ENCODE measurements at regions not wholly inside any gene's neighbourhood (a gene's known extent, or its start where the extent isn't known, plus 50 kb on each side); places are given as distances from the start of the nearest gene placed in this dataset.

GRCh38 chr1:230503726-230504125 is 77.6 kb upstream of the PGBD5 start:
- DNase-seq, result no peak
- ChIA-PET CTCF (ENCODE audit: partially characterized antibody) (no interaction called here), POLR2A (ENCODE audit: partially characterized antibody) (no interaction called here)
- intact Hi-C loops (cut with micrococcal nuclease), result no loop called here
- Histone ChIP-seq H3K4me1 (ENCODE audit: insufficient read depth, low read length) (no peaks in the 10 kb centered on the region), H3K36me3 (ENCODE audit: insufficient read depth, low read length) (no peaks in the 10 kb centered on the region), H3K27ac (ENCODE audit: low read depth, low read length) (no peak overlapping the region), H3K4me3 (ENCODE audit: low read length in 2 of 2) (no peak overlapping the region), H3K27me3 (ENCODE audit: insufficient read depth, low read length) (no peaks in the 10 kb centered on the region), H3K9me3 (ENCODE audit: control insufficient read depth in 1 of 2, low read length in 2 of 2) (no peaks in the 10 kb centered on the region)
- Mint-ChIP-seq H3K27me3 (peaks cover 7 to 10% of the 10 kb centered on the region in 2 donors), H3K27ac (peak overlapping the region in 1 of 7 donors; percentile 27), H3K36me3 (no peaks in the 10 kb centered on the region), H3K4me3 (no peak overlapping the region), H3K4me1 (peaks cover 0 to 10% (median 7%) of the 10 kb centered on the region in 4 donors), H3K9me3 (peaks cover 0 to 1% (median 0%) of the 10 kb centered on the region in 8 donors)

GRCh38 chr1:230502996-230503395 is 76.9 kb upstream of the PGBD5 start:
- DNase-seq, result no peak
- H3K27me3 ChIP-seq (ENCODE audit: insufficient read depth, low read length), result no peaks in the 10 kb centered on the region
- Mint-ChIP-seq H3K4me3 (no peak overlapping the region), H3K4me1 (peaks cover 0 to 10% (median 7%) of the 10 kb centered on the region in 4 donors), H3K9me3 (peaks cover 0 to 1% (median 0%) of the 10 kb centered on the region in 8 donors), H3K27me3 (peaks cover 9 to 14% of the 10 kb centered on the region in 2 donors), H3K27ac (no peak overlapping the region), H3K36me3 (no peaks in the 10 kb centered on the region)
- H3K27ac ChIP-seq (ENCODE audit: low read depth, low read length), result no peak overlapping the region
- ChIA-PET POLR2A (ENCODE audit: partially characterized antibody) (no interaction called here), CTCF (ENCODE audit: partially characterized antibody) (no interaction called here)
- no peaks in the 10 kb centered on the region for H3K4me1 ChIP-seq (ENCODE audit: insufficient read depth, low read length)
- H3K36me3 ChIP-seq (ENCODE audit: insufficient read depth, low read length), result no peaks in the 10 kb centered on the region
- H3K4me3 ChIP-seq (ENCODE audit: low read length in 2 of 2), result no peak overlapping the region
- intact Hi-C loops (cut with micrococcal nuclease), result no loop called here
- no peaks in the 10 kb centered on the region for H3K9me3 ChIP-seq (ENCODE audit: control insufficient read depth in 1 of 2, low read length in 2 of 2)

DNA sequence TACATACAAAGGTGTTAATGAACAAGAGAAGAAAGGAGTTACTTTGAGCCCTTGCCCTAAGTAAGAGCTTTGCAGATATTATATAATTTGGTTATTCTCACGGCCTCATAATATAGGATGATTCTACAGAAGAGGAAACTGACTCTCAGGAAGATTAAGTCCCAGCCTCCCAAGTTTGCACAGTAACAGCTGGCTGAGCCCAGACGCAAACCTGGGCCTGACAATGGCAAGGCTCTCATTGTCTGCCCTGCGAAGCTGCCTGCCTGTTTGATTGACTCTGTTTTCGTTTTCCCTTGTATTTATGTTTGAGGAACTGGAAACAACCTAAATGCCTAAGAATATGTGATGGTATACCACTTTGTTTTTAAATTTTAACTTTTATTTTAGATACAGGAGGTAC is 76.2 kb upstream of the PGBD5 start:
- Histone ChIP-seq H3K4me1 (ENCODE audit: insufficient read depth, low read length) (no peaks in the 10 kb centered on the region), H3K27me3 (ENCODE audit: insufficient read depth, low read length) (no peaks in the 10 kb centered on the region), H3K36me3 (ENCODE audit: insufficient read depth, low read length) (no peaks in the 10 kb centered on the region), H3K4me3 (ENCODE audit: low read length in 2 of 2) (no peak overlapping the region), H3K9me3 (ENCODE audit: control insufficient read depth in 1 of 2, low read length in 2 of 2) (no peaks in the 10 kb centered on the region), H3K27ac (ENCODE audit: low read depth, low read length) (no peak overlapping the region)
- H3K36me3 Mint-ChIP-seq, result no peaks in the 10 kb centered on the region
- POLR2A ChIA-PET (ENCODE audit: partially characterized antibody), result no interaction called here
- H3K9me3 Mint-ChIP-seq, result peaks cover 0 to 1% (median 0%) of the 10 kb centered on the region in 8 donors
- H3K27me3 Mint-ChIP-seq, result peaks cover 10 to 13% of the 10 kb centered on the region in 2 donors
- DNase-seq, result no peak
- H3K4me3 Mint-ChIP-seq, result no peak overlapping the region
- CTCF ChIA-PET (ENCODE audit: partially characterized antibody), result no interaction called here
- H3K27ac Mint-ChIP-seq, result no peak overlapping the region
- peaks cover 0 to 3% (median 2%) of the 10 kb centered on the region in 4 donors for H3K4me1 Mint-ChIP-seq
- intact Hi-C loops (cut with micrococcal nuclease), result no loop called here

DNA sequence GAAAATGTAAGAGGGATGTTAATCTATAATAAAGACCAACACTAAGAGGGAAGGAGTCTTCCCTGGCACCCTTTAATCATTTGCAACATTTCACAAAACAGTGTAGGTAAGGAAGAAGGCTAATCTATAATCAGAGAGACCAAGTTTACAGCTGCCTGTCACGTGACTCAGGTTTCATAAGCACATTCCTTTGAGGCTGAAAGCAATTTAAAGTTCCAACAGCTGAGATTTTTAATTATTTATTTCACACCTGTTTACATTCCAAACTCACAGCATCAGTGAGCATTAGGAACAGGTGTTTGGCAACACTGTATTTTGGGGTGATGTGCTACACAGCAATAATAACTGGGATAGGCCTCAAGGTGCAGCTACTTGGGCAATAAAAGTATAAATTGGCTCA is 75.7 kb upstream of the PGBD5 start:
- Histone ChIP-seq H3K9me3 (ENCODE audit: control insufficient read depth in 1 of 2, low read length in 2 of 2) (no peaks in the 10 kb centered on the region), H3K4me1 (ENCODE audit: insufficient read depth, low read length) (no peaks in the 10 kb centered on the region), H3K27me3 (ENCODE audit: insufficient read depth, low read length) (no peaks in the 10 kb centered on the region), H3K36me3 (ENCODE audit: insufficient read depth, low read length) (no peaks in the 10 kb centered on the region), H3K4me3 (ENCODE audit: low read length in 2 of 2) (no peak overlapping the region), H3K27ac (ENCODE audit: low read depth, low read length) (no peak overlapping the region)
- no peak overlapping the region for H3K4me3 Mint-ChIP-seq
- POLR2A ChIA-PET (ENCODE audit: partially characterized antibody), result no interaction called here
- no peaks in the 10 kb centered on the region for H3K4me1 Mint-ChIP-seq
- CTCF ChIA-PET (ENCODE audit: partially characterized antibody), result no interaction called here
- H3K36me3 Mint-ChIP-seq, result no peaks in the 10 kb centered on the region
- intact Hi-C loops (cut with micrococcal nuclease), result no loop called here
- H3K27ac Mint-ChIP-seq, result no peak overlapping the region
- peaks cover 13% of the 10 kb centered on the region in 2 donors for H3K27me3 Mint-ChIP-seq
- peaks cover 0 to 1% (median 0%) of the 10 kb centered on the region in 8 donors for H3K9me3 Mint-ChIP-seq
- DNase-seq, result no peak

- H3K36me3 ChIP-seq (ENCODE audit: insufficient read depth, low read length), result no peaks in the 10 kb centered on the region
These were observed 75.1 kb upstream of the PGBD5 start for GRCh38 chr1:230501242-230501641.

DNA sequence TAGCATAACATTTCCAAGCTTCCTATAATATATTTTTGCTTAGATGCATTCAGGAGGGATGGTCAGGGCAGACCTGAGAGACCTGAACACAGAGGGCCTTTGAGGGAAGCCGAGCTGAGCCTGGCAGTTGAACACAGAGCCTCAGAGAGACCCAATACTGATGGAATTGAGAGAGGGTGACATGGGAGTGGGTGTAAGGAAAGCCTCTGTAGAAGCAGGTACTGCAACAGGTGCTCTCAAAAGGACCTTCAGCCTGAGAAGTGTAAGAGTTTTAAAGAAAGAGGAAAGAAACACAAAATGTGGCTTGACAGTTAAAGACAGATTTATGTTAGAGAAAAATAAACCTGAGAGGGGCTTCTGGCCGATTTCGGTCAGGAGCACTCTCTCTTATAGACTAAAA is 73.9 kb upstream of the PGBD5 start:
- ChIA-PET POLR2A (ENCODE audit: partially characterized antibody) (no interaction called here), CTCF (ENCODE audit: partially characterized antibody) (no interaction called here)
- Histone ChIP-seq H3K9me3 (ENCODE audit: control insufficient read depth in 1 of 2, low read length in 2 of 2) (no peaks in the 10 kb centered on the region), H3K27me3 (ENCODE audit: insufficient read depth, low read length) (no peaks in the 10 kb centered on the region), H3K36me3 (ENCODE audit: insufficient read depth, low read length) (no peaks in the 10 kb centered on the region), H3K4me3 (ENCODE audit: low read length in 2 of 2) (no peak overlapping the region), H3K27ac (ENCODE audit: low read depth, low read length) (no peak overlapping the region), H3K4me1 (ENCODE audit: insufficient read depth, low read length) (no peaks in the 10 kb centered on the region)
- no peak for DNase-seq
- Mint-ChIP-seq H3K27me3 (peaks cover 10 to 13% of the 10 kb centered on the region in 2 donors), H3K4me1 (peaks cover 0 to 1% (median 0%) of the 10 kb centered on the region in 4 donors), H3K27ac (no peak overlapping the region), H3K36me3 (no peaks in the 10 kb centered on the region), H3K4me3 (no peak overlapping the region), H3K9me3 (peaks cover 0 to 1% (median 0%) of the 10 kb centered on the region in 8 donors)
- intact Hi-C loops (cut with micrococcal nuclease), result no loop called here

More at GRCh38 chr1:230501242-230501641, 75.1 kb upstream of the PGBD5 start:
- Mint-ChIP-seq H3K4me1 (no peaks in the 10 kb centered on the region), H3K4me3 (no peak overlapping the region), H3K27ac (no peak overlapping the region), H3K9me3 (peaks cover 0 to 1% (median 0%) of the 10 kb centered on the region in 8 donors), H3K36me3 (no peaks in the 10 kb centered on the region), H3K27me3 (peaks cover 13% of the 10 kb centered on the region in 2 donors)
- intact Hi-C loops (cut with micrococcal nuclease), result no loop called here
- H3K27ac ChIP-seq (ENCODE audit: low read depth, low read length), result no peak overlapping the region
- H3K9me3 ChIP-seq (ENCODE audit: control insufficient read depth in 1 of 2, low read length in 2 of 2), result no peaks in the 10 kb centered on the region
- H3K4me1 ChIP-seq (ENCODE audit: insufficient read depth, low read length), result no peaks in the 10 kb centered on the region
- CTCF ChIA-PET (ENCODE audit: partially characterized antibody), result no interaction called here
- H3K27me3 ChIP-seq (ENCODE audit: insufficient read depth, low read length), result no peaks in the 10 kb centered on the region
- POLR2A ChIA-PET (ENCODE audit: partially characterized antibody), result no interaction called here
- no peak overlapping the region for H3K4me3 ChIP-seq (ENCODE audit: low read length in 2 of 2)
- no peak for DNase-seq

- H3K27ac Mint-ChIP-seq, result no peak overlapping the region
- no peak overlapping the region for H3K4me3 Mint-ChIP-seq
- ChIA-PET CTCF (ENCODE audit: partially characterized antibody) (no interaction called here), POLR2A (ENCODE audit: partially characterized antibody) (no interaction called here)
- no peaks in the 10 kb centered on the region for H3K27me3 ChIP-seq (ENCODE audit: insufficient read depth, low read length)
- no peaks in the 10 kb centered on the region for H3K36me3 ChIP-seq (ENCODE audit: insufficient read depth, low read length)
- intact Hi-C loops (cut with micrococcal nuclease), result no loop called here
- H3K4me1 ChIP-seq (ENCODE audit: insufficient read depth, low read length), result no peaks in the 10 kb centered on the region
- no peaks in the 10 kb centered on the region for H3K9me3 ChIP-seq (ENCODE audit: control insufficient read depth in 1 of 2, low read length in 2 of 2)
- H3K27ac ChIP-seq (ENCODE audit: low read depth, low read length), result no peak overlapping the region
- DNase-seq, result no peak
- H3K9me3 Mint-ChIP-seq, result peaks cover 0 to 1% (median 0%) of the 10 kb centered on the region in 8 donors
- no peak overlapping the region for H3K4me3 ChIP-seq (ENCODE audit: low read length in 2 of 2)
- peaks cover 0 to 1% (median 0%) of the 10 kb centered on the region in 4 donors for H3K4me1 Mint-ChIP-seq
- H3K36me3 Mint-ChIP-seq, result no peaks in the 10 kb centered on the region
- peaks cover 11 to 16% of the 10 kb centered on the region in 2 donors for H3K27me3 Mint-ChIP-seq
These were observed 73.4 kb upstream of the PGBD5 start for GRCh38 chr1:230499496-230499895.

DNA sequence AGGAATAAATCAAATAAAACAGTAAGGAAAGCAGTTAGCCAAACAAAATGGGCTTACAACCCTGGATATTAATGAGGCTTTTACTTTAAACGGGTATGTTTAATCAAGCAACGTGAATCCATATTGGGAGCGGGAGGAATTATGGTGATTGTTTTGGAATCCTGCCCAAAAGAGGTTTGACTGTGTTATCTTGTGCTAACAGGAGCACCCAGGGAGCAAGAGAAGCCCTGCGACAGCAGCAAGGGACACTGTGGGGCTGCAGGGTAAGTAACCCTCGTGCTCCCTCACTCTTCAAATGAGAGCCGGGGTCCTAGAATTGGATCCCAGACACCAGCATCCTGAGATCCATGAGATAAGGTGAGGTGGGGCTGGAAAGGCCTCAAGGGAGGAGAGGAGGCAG is 72.6 kb upstream of the PGBD5 start:
- Histone ChIP-seq H3K9me3 (ENCODE audit: control insufficient read depth in 1 of 2, low read length in 2 of 2) (no peaks in the 10 kb centered on the region), H3K4me3 (ENCODE audit: low read length in 2 of 2) (no peak overlapping the region), H3K27me3 (ENCODE audit: insufficient read depth, low read length) (no peaks in the 10 kb centered on the region), H3K36me3 (ENCODE audit: insufficient read depth, low read length) (no peaks in the 10 kb centered on the region), H3K4me1 (ENCODE audit: insufficient read depth, low read length) (no peaks in the 10 kb centered on the region), H3K27ac (ENCODE audit: low read depth, low read length) (no peak overlapping the region)
- Mint-ChIP-seq H3K9me3 (peaks cover 0 to 1% (median 0%) of the 10 kb centered on the region in 8 donors), H3K4me3 (no peak overlapping the region), H3K27me3 (peaks cover 13 to 16% of the 10 kb centered on the region in 2 donors), H3K27ac (no peak overlapping the region), H3K36me3 (no peaks in the 10 kb centered on the region), H3K4me1 (peaks cover 0 to 1% (median 0%) of the 10 kb centered on the region in 4 donors)
- DNase-seq, result no peak
- ChIA-PET POLR2A (ENCODE audit: partially characterized antibody) (no interaction called here), CTCF (ENCODE audit: partially characterized antibody) (no interaction called here)
- intact Hi-C loops (cut with micrococcal nuclease), result no loop called here
